ENCODE measurements at regions not wholly inside any gene's neighbourhood (a gene's known extent, or its start where the extent isn't known, plus 50 kb on each side); places are given as distances from the start of the nearest gene placed in this dataset.

- DNase-seq (no peak), ATAC-seq (ENCODE audit: low read depth) (no peak)
- no peaks in the 10 kb centered on the region for H3K36me3 ChIP-seq (ENCODE audit: control insufficient read depth, insufficient read depth, low read length)
- no peak overlapping the region for H3K14ac ChIP-seq (replicated peaks; ENCODE audit: low read depth, low read length)
- no peaks in the 10 kb centered on the region for H4K20me1 ChIP-seq (ENCODE audit: insufficient read depth, low read length)
- ChIA-PET POLR2A (ENCODE audit: unreplicated experiment) (no interaction called here), CTCF (no interaction called here)
- H3K56ac ChIP-seq (ENCODE audit: extremely low read depth, insufficient read depth, low read length) = no peak overlapping the region
- in situ Hi-C loops (cut with MboI; ENCODE audit: low sequenced_read_pairs) = no loop called here
- no peak overlapping the region for H2BK120ac ChIP-seq (ENCODE audit: low read depth, low read length)
- H2BK15ac ChIP-seq (ENCODE audit: low read depth, low read length) = no peak overlapping the region
- H2BK5ac ChIP-seq (ENCODE audit: low read depth, low read length, poor library complexity, severe bottlenecking) = no peak overlapping the region
- no peaks in the 10 kb centered on the region for H3K79me1 ChIP-seq (ENCODE audit: low read depth in 1 of 2, low read length in 2 of 2)
- no peak overlapping the region for H4K8ac ChIP-seq (ENCODE audit: low read depth in 2 of 2, low read length in 2 of 2)
- no peak overlapping the region for H3K4me2 ChIP-seq (ENCODE audit: low read depth, low read length)
- H3K4ac ChIP-seq (ENCODE audit: low read depth, low read length) = no peak overlapping the region
- peaks cover 11% of the 10 kb centered on the region for H3K27me3 ChIP-seq (ENCODE audit: control insufficient read depth, insufficient read depth, low read length)
- no peak overlapping the region for H3K18ac ChIP-seq (ENCODE audit: low read depth, low read length)
- no peak overlapping the region for H3K4me3 ChIP-seq (ENCODE audit: insufficient read depth, low read depth, low read length)
- no peak overlapping the region for H2AK9ac ChIP-seq (replicated peaks; ENCODE audit: low read depth, low read length, poor library complexity)
- H3K9me3 ChIP-seq (ENCODE audit: control insufficient read depth, insufficient read depth, low read length) = no peaks in the 10 kb centered on the region
- no peak overlapping the region for H2BK20ac ChIP-seq (ENCODE audit: low read depth, low read length)
- no peaks in the 10 kb centered on the region for H3K4me1 ChIP-seq (ENCODE audit: control insufficient read depth, insufficient read depth, low read length)
- H3K9me1 ChIP-seq (ENCODE audit: insufficient read depth, low read length) = no peaks in the 10 kb centered on the region
- H2AFZ ChIP-seq (replicated peaks; ENCODE audit: low read length, poor library complexity) = no peak overlapping the region
- no peak overlapping the region for H3K23ac ChIP-seq (ENCODE audit: low read depth, low read length)
- BruUV-seq (replicated peaks) = no TSS peak
- no peak overlapping the region for H4K91ac ChIP-seq (ENCODE audit: insufficient read depth, low read depth, low read length)
- no peak overlapping the region for H3K9ac ChIP-seq (ENCODE audit: low read depth, low read length)
- H4K5ac ChIP-seq (ENCODE audit: low read depth, low read length) = no peak overlapping the region
- WGBS, 2 experiments (ENCODE audit: extremely low coverage in 2 of 2, insufficient read length in 1 of 2) = no CpG with 5 or more reads among the region's 5 CpGs
- H3K27ac ChIP-seq (ENCODE audit: insufficient read depth, low read length) = no peak overlapping the region
- intact Hi-C loops (cut with micrococcal nuclease) = no loop called here
- dilution Hi-C loops (cut with HindIII; ENCODE audit: low sequenced_read_pairs, unreplicated experiment) = no loop called here
- TF ChIP-seq RAD21 (IDR thresholded peaks at IDR 0.05; ENCODE audit: low read length) = no peak
- TF ChIP-seq MAFK (IDR thresholded peaks at IDR 0.05; ENCODE audit: low read depth, low read length) = no peak
- no peak for TF ChIP-seq CHD1 (IDR thresholded peaks at IDR 0.05; ENCODE audit: low read depth, low read length)
- no peak overlapping the region for H2AK5ac ChIP-seq (ENCODE audit: low read depth, low read length)
Measured at GRCh38 chr16:65476448-65476955, 354.6 kb upstream of the CDH11 start.
